GM18520 (cell line): ENCODE measurements at regions not wholly inside any gene's neighbourhood (a gene's known extent, or its start where the extent isn't known, plus 50 kb on each side); places are given as distances from the start of the nearest gene placed in this dataset.
"Not testable (repeated sequence)": the region's sequence is repeated elsewhere in the genome, so short reads cannot be mapped to it uniquely, and the experiment has no call there.

Experiments used
- ATAC-seq: cut with Tn5 transposase; IDR thresholded peaks from one replicate; pipeline ENCODE4 v1.9.1; 2021; ENCODE audit not compliant: unreplicated experiment

DNA sequence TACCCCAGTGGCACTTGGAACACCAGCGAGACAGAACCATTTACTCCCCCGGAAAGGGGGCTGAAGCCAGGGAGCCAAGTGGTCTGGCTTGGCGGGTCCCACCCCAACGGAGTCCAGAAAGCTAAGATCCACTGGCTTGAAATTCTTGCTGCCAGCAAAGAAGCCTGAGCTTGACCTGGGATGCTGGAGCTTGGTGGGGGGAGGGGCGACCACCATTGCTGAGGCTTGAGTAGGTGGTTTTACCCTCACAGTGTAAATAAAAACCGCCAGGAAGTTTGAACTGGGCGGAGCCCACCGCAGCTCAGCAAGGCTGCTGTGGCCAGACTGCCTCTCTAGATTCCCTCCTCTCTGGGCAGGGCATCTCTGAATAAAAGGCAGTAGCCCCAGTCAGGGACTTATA is 62.8 kb downstream of the RPS24 start:
- not testable (repeated sequence) for ATAC-seq

DNA sequence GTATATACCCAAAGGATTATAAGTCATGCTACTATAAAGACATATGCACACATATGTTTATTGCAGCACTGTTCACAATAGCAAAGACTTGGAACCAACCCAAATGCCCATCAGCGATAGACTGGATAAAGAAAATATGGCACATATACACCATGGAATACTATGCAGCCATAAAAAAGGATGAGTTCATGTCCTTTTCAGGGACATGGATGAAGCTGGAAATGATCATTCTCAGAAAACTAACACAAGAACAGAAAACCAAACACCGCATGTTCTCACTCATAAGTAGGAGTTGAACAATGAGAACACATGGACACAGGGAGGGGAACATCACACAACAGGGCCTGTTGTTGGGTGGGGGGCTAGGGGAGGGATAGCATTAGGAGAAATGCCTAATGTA is 68.9 kb downstream of the RPS24 start:
- ATAC-seq: not testable (repeated sequence)

DNA sequence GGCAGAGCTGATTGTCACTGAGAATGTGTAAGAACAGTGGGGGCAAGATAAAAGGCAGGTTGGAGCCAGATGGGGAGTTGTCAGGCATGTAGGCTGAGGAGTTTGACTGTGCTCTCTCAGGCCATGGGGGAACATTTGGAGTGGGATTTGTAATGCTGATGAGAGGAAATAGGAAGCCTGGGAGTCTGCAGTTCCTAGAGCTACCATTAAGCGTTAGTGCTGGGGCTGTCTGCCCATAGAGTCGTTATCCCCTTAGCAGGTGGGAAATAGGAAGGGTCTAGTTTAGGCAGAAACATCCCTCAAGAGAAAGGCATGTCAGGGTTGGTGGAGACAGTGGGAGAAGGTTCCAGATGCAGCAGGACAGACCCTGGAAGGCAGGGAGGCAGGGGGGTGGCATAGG is 75.5 kb downstream of the RPS24 start:
- no peak for ATAC-seq

DNA sequence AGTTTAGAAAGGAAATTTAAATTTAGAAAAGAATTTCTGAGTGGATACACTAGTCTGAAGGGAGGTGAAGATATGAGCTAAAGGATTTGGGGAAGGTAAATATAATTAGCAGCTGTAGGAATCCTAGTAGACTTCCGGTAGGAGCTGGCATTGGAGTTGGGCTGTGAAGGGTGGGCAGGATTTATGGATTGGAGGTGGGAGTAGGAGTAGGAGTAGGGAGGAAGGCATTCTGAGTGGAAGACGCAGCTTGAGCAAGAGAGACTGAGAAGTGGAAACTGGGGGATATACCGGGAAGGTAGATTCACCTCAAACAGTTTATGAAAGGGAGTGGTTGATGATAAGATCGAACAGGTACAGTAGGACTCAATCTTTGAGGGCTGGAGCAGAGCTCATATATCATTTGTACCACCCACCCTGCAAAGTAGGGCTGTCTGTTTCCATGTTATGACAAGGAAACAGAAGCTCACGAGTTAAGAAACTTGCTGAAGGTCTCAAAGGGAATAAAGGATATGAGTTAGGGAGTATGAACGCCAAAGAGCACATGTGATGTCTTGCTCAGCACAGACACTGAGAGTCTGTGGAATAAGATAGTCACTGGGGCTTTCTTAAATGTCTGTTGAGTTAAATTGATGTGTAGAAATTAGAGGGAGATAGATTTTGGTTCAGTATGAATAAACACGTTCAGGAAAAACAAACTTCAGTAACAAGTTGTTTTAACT is 81.6 kb downstream of the RPS24 start:
- no peak for ATAC-seq

DNA sequence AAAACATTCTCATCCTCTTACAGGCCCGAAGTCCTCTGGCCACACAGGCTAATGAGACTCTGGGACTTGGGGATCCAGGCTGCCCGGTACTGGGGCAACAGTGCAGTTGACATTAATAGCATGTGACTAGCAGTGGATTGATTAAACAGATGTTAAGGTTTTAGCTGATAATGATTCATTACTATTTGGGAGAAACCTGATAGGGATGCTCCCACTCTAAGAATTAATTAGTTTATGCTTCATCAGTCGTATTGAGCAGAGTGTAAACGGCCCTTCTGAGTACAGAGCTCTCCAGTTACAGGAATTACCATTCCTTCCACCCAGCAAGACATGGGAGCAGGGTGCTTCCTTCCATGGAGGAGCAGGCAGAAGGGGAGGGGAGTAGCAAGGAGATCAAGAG is 82.7 kb downstream of the RPS24 start:
- no peak for ATAC-seq

DNA sequence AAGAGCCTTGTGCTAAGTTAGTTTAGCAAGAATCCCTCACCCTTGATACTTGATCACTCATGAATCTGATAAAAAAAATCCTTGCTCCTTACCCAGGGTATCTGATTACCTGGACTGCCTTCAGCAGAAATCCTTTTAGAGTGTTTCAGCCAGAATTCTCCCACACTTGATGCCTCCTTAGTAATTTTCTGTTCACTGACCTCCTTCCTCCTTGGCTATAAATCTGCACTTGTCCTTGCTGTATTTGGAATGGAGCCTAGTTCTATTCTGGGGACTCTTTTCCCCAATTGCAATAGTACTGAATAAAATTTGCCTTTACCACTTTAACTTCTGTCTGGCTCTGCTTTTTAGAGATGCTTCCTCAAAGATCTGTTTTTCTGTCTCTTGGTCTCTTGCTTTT is 84.9 kb downstream of the RPS24 start:
- ATAC-seq: no peak

DNA sequence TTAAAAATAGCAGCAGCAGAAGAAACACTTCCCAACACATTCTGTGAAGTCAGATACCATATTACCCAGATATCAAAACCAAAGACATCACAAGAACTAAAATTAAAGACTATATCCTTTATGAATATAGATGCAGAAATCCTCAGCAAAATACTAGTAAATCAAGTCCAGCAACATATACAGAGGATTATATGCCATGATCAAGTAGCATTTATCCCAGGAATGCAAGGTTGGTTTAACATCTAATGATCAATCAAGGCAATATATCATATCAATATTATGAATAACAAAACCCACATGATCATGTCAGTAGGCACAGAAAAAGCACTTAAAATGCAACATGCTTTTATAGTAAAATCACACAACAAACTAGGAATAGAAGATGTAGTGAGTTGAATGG is 88.1 kb downstream of the RPS24 start:
- no peak for ATAC-seq

DNA sequence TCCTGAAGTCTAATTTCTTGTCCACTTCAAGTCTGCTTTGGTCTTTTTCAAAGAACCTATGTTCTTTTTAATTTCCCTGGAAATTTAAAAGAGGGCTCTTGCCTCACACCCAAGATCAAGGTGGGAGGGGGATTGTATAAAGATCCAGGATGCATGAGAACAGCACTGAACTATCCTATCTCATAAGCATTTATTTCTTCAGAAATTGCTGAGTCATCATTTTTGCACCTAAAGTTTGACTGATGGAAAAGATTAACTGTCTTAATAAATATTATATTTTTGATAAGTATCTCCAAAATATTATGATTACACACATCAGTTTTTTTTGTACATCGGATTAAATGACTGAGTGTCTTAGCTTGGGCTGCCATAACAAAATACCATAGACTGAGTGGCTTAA is 90.5 kb downstream of the RPS24 start:
- ATAC-seq: no peak

DNA sequence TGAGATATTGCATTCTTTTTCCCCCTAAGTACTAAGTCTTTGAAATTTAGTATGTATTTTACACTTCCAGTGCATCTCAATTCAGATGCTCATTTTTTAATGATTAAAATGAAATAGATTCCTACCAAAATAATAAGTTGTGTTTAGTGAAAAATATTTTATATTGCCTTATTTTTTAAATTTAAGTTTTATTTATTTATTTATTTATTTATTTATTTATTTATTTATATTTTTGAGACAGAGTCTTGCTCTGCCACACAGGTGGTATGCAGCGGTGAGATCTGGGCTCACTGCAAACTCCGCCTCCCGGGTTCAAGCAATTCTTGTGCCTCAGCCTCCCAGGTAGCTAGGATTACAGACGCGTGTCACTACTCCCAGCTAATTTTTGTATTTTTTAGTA is 95.5 kb downstream of the RPS24 start:
- ATAC-seq: no peak

DNA sequence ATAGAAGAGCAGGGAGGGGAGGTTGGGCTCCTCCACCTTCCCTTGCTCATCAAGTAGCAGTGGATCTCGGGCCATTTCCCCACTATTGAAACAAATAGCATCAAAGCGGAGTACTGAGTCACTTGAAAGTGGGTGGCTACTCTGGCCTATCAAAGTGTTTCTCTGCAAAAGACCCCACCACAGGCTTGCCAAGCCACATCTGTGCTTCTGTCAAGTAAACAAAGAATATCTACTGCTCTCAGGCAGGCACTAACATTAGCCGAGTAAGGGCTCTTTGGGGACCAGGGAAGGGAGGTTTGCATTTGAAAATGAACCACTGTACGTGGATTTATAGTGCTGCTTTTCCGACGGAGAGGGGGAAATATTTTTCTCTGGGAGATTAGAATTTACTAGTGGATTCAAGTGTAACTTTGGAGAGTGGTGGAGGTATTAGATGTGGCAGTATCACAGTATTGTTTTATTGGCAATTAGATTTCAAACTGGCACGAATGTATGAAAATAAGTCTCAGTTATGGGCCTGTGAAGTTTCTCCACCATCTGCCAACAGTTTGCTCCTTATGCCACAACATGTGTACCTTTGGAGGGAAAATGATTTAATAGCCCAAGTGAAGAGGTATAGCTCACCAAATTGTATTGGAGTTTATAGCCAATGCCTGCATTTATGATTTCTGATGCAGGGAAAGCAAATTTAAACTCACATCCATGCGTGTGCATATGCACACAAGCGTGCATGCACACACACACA is 97.5 kb downstream of the RPS24 start:
- ATAC-seq: no peak

DNA sequence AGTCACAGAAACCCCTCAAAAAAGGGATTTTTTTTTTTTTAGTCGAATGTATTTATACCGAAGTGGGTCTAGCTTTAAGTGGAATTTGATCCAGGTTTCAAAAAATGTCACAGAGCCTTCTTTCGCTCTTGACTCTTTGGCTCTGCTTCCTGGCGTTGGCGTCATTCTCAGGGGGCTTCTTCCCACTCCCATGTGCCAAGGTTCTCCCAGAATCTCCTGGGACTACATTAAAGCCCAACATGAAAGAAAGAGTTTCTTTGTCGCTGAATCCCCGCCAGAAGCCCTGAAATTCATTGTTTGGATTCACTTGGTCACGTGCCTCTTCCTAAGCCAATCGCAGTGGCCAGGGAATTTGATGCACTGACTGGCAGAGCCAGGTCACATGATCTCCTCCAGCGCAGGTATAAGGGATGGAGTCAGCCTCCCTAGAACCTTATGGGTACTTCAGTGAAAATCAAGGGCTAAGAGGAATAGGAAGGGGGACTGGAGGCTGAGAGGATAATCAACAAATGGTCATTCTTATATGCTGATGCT is 101.2 kb downstream of the RPS24 start:
- ATAC-seq: no peak

DNA sequence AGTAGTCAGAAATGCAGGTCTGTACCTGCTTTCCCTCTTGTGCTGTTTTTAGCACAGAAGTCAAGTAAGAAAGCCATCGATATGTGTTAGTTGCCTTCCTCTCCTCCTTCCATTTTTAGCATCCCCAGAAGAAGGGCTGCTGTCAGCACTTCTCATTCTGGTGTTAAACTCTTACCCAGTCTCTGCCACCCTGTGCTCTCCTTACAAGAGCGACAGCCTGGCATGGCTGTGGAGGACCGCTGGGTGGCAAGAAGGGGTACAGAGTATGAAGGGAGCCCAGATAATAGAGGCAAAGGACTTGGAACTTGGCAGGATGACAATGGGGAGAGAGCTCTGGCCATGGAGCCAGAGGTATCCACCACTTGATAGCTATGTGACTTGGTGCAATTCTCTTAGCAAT is 103.5 kb downstream of the RPS24 start:
- no peak for ATAC-seq

DNA sequence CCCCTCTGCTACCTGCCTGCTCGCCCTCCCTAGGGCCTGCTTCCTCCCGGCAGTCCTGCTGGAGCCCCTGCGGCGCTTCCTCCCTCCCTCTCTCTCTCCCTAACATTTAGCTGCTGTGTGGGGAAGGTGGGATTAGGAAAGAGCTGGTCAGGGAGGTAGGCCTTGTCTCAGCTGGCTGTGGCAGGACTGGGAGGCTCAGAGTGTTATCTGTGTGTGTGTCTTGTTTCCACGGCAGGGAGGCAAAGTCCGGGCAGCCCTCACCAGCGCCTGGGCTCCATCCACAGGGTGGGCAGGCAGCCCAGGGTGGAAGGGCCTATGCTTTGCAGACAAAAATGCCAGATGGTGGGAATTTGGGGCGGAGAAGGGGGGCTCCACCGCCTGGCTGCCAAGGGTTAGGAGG is 105.7 kb downstream of the RPS24 start:
- no peak for ATAC-seq

DNA sequence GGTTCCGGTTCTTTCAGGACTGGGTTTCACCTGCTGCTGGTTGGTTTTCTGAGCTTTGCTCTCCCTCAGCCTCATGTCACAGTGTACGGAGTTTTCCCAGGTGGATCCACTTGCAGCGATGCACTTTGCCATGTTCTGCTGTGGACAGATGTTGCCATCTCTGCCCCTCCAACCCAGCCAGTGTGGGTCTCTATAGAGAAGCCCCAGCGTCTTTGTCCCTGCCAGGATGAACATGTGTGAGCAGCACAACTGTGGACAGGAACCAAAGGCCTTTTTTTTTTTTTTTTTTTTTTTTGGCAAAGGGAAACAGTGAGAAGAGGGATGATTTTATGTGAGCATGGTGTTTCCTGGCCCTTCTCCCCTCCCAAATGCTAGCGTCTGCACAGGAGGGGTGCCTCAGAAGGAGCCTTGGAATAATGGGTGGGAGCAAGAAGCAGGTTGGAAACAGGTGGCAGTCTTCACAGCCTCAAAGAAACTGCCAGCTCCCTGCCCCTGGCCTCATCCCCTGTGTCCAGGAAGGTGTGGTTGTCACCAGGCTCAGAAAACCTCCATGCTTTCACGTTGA is 106.5 kb downstream of the RPS24 start:
- ATAC-seq: no peak

DNA sequence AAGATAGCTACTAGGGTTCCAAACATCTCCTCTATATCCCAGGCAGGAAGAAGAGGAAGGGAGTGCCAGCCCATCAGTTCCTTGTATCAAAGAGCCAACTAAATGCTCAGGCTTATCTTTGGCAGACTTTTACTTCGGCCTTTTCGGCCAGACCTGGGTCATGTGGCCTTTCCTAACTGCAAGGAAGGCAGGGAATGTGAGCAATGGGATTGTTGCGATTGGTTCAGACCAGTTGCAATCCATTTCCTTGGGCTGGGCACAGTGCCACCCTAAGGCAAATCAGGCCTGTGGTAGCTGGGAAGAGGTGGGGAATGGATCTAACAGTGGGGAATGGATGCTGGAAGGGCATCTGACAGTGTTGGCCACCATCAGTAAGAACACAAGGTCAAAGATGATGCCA is 109.9 kb downstream of the RPS24 start:
- ATAC-seq: no peak

DNA sequence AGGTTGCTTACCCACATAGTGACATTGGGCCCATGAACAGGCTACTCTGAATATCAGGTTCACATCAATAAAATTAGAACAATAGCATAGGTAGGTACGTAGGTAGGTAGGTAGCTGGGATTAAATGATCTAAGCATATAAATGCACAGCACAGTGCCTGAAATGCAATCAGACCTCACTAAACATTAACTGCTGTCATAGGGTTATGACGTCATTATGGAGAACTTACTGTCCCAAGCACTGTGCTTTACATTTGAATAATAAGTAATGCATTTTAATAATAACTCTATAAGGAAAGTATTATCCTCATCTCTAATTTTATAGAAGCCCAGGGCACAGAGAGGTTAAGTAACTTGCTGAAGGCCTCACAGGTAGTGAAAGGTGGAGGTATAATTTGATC is 112.5 kb downstream of the RPS24 start:
- ATAC-seq: no peak

DNA sequence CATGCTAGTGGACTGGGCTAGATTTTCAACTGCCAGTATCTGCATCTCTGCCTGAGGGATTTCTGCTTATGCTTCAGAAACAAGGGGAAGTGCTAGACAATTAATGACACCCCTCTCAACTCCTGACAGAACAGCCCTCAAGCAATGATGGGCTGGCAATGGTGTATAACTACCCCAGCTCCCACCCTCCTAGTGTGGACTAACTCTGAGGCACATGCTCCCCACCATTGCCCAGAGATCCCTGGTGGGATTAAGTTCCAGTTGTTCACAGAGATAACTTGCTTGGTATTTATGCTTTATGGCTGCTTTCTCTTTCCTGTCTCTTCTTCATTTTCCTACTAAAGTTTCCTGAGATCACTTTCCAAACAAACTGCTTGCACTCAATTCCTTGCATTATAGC is 113.5 kb downstream of the RPS24 start:
- ATAC-seq: no peak

DNA sequence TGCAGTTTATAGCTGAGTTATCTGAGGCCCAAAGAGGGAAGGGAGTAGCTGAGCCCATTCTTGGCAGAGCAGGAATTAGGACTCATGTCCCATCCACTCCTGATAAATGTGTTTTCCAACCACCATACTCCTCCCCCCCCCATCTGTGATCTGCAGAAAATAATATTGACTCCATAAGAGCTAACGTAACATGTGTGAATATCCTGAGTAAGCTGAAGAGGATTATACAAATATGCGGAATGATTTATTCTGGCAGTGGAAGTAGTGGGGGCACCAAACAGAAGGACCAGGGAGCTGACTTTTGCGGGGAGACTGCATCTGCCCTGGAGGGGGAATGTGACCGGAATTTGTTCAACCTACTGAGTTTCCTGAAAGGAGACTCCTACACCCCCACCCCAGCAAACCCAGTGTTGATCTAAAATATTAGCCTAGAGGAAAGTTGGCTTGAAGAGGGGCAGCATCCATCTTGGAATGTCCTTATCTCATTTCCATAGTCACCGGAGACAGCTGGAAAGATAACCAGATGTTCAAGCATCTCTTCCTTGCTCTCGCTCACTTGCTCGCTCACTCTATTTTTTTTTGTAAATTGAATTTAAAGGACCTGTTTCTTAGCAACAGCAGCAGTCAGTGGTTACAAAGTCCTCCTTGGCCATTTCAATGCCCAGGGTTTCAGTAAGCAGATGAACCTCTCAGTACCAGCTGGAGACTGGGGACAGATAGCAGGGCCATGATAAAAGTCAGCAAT is 114.7 kb downstream of the RPS24 start:
- no peak for ATAC-seq

DNA sequence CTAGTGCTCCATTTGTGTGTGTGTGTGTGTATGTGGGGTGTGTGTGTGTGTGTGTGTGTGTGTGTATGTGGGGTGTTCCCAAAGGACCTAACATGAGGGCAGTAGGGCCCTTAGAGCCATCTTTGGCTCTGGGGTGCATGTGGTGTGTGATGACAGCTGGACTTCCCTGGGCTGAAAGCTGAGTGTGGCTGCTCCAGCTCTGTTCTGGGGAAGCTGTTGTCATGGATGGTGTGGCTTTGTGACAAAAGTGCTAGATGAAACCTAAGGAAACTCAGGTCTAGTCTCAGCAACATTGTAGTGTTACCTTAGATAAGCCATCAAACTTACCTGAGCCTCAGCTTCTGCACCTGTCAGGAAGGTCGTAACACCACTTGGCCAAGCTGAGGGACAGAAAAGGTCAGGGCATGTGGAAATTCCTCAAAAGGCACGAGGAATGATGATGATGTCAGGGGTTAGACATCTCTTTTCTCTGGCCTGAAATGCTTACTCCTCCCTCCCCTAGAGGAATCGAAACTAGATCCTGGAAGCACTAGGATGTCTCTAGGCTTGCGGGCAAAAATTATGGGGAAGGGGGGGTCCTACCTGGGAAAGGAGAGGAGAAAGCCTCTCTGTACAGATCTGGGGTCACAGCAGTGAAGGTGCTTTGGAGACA is 115.4 kb downstream of the RPS24 start:
- ATAC-seq: no peak

DNA sequence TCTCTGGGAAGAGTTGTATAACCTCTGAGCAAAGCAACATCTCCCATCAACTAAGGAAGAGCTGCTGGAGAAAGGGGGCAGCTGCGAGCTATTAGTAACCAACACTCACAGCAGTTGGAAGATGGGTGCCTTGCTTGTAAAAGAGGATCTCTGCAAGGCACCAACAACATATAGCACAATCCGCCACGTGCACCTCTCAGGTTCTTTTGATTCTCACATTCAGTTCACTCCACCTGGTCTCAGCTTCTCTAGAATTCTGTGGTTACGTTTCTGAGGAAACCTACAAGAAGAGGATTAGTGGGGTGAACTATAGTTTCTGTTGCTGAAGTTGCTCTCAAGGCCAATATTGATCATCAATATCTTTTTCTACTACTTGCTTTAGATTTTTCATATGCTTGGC is 117.1 kb downstream of the RPS24 start:
- no peak for ATAC-seq

DNA sequence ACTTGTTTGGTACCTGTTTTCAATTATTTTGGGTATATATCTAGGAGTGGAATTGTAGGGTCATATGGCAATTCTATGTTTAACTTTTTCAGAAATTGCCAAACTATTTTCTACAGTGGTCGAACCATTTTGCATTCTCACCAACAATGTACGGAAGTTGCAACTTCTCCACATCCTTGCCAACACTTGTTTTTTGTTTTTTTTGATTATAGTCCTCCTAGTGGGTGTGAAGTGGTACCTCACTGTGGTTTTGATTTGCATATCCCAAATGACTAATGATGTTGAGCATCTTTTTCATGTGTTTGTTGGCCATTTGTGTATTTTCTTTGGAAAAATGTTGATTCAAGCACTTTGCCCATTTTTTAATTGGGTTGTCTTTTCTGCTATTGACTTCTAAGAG is 122.1 kb downstream of the RPS24 start:
- ATAC-seq: no peak
